HUES48 (cell line): ENCODE measurements at regions not wholly inside any gene's neighbourhood (a gene's known extent, or its start where the extent isn't known, plus 50 kb on each side); places are given as distances from the start of the nearest gene placed in this dataset.
"Not testable (repeated sequence)": the region's sequence is repeated elsewhere in the genome, so short reads cannot be mapped to it uniquely, and the experiment has no call there.

Source experiments
- H3K27ac ChIP-seq: one replicate; pipeline ENCODE4 v1.7.0; 2013; ENCODE audit warnings: low read depth, low read length, inconsistent platforms
- H3K27me3 ChIP-seq: 2 replicates; pipeline ENCODE4 v1.6.1; 2013; ENCODE audit warnings: mild to moderate bottlenecking, low read length; ENCODE audit not compliant: control insufficient read depth, insufficient read depth
- H3K36me3 ChIP-seq: 2 replicates; pipeline ENCODE4 v1.6.1; 2013; ENCODE audit warnings: low read length; ENCODE audit not compliant: control insufficient read depth, insufficient read depth
- H3K4me1 ChIP-seq: 2 replicates; pipeline ENCODE4 v1.6.1; 2013; ENCODE audit warnings: mild to moderate bottlenecking, low read length; ENCODE audit not compliant: control insufficient read depth, insufficient read depth
- H3K4me3 ChIP-seq: 2 replicates; pipeline ENCODE4 v1.5.1; 2013; ENCODE audit warnings: mild to moderate bottlenecking, low read depth, low read length
- H3K9ac ChIP-seq: 2 replicates; pipeline ENCODE4 v1.6.1; 2013; ENCODE audit warnings: mild to moderate bottlenecking, low read depth, low read length, moderate library complexity
- H3K9me3 ChIP-seq: 2 replicates; pipeline ENCODE4 v1.6.1; 2013; ENCODE audit warnings: low read length; ENCODE audit not compliant: control insufficient read depth, insufficient read depth

DNA sequence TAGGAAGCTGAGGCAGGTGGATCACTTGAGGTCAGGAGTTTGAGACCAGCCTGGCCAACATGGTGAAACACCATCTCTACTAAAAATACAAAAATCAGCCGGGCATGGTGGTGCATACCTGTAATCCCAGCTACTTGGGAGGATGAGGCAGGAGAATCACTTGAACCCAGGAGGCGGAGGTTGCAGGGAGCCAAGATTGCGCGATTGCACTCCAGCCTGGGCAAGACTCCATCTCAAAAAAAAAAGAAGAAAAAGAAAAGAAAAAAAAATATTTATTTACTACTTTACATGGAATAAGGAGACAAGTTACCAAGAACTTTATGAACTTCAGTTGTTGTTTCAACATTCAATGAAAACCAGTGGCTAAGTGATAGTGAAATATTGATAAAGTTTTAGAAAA is 121.7 kb downstream of the ATOH1 start:
- H3K4me1 ChIP-seq: peaks cover 19% of the 10 kb centered on the region
- not testable (repeated sequence) for H3K9me3 ChIP-seq, H3K27me3 ChIP-seq, H3K9ac ChIP-seq, H3K36me3 ChIP-seq, H3K27ac ChIP-seq, H3K4me3 ChIP-seq

DNA sequence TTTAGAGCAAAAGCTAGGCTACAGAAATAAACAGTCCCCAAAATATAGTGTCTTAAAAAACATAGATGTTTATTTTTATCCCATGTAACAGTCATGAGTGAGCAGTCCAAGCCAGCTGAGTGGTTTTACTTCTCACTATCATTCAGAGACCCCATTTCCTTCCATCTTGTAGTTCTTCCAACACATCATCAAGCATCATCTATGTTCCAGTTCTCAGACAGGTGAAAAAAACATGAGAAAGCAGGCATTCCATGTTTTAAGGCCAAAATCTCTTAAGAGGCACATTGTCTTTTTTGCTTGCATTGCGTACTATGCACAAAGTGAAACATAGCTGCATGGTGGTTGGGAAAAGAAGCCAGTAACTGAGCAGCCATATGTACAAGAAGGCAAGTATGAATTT is 128.6 kb downstream of the ATOH1 start:
- Histone ChIP-seq H3K4me3 (no peak overlapping the region), H3K36me3 (no peaks in the 10 kb centered on the region), H3K4me1 (peaks cover 16% of the 10 kb centered on the region), H3K27me3 (no peaks in the 10 kb centered on the region), H3K27ac (no peak overlapping the region), H3K9ac (no peak overlapping the region), H3K9me3 (no peaks in the 10 kb centered on the region)

- H3K36me3 ChIP-seq: no peaks in the 10 kb centered on the region
- H3K27ac ChIP-seq: peak overlapping the region; percentile 14
Measured at GRCh38 chr4:93960450-93960849, 131.9 kb downstream of the ATOH1 start.

DNA sequence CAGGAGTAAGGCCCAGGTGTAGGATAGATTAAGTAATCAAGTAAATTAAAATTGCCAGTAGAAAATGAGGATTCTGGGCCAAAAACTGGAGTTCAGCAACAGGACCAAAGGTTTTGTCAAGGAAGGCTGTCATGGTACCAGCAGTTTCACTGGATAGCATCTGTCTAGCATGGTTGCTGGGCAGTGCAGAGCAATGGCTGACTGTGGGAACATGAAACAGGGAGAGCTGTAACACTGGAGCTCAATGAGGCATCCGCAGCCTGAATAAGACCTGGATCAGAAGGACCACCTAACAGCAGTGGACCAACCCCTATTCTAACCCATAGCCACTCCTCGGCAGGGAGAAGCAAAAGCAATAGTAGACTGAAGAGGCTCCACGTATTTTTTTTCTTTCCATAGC is 132.4 kb downstream of the ATOH1 start:
- peaks cover 16% of the 10 kb centered on the region for H3K4me1 ChIP-seq
- H3K9ac ChIP-seq: no peak overlapping the region
- H3K27me3 ChIP-seq: no peaks in the 10 kb centered on the region
- no peaks in the 10 kb centered on the region for H3K9me3 ChIP-seq
- no peak overlapping the region for H3K27ac ChIP-seq
- no peaks in the 10 kb centered on the region for H3K36me3 ChIP-seq
- H3K4me3 ChIP-seq: no peak overlapping the region

More at GRCh38 chr4:93960450-93960849, 131.9 kb downstream of the ATOH1 start:
- no peaks in the 10 kb centered on the region for H3K9me3 ChIP-seq
- H3K4me1 ChIP-seq: peaks cover 16% of the 10 kb centered on the region
- H3K27me3 ChIP-seq: no peaks in the 10 kb centered on the region
- no peak overlapping the region for H3K9ac ChIP-seq
- H3K4me3 ChIP-seq: no peak overlapping the region; the same call in 1 of the 2 replicates

DNA sequence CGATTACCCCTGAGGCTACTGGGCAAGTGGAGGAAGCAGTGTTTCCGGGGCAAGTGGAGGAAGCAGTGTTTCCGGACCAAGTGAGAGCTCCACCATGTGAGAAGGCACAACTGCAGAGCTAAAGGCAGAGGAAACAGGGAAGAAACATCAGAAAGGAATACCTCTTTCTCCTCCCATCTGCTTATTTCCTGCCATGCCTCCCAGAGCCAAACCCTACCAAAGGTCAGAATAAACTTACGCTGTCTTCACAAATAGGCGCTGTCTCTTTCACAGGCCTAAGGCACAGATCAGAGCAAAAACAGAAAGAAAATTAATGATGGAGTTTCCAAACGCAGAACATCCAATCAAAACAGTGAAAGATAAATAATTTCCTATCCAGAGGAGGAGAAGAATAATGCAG is 153.0 kb downstream of the ATOH1 start:
- Histone ChIP-seq H3K9me3 (no peaks in the 10 kb centered on the region), H3K27me3 (no peaks in the 10 kb centered on the region), H3K27ac (no peak overlapping the region), H3K9ac (no peak overlapping the region), H3K4me1 (no peaks in the 10 kb centered on the region), H3K4me3 (no peak overlapping the region), H3K36me3 (no peaks in the 10 kb centered on the region)

DNA sequence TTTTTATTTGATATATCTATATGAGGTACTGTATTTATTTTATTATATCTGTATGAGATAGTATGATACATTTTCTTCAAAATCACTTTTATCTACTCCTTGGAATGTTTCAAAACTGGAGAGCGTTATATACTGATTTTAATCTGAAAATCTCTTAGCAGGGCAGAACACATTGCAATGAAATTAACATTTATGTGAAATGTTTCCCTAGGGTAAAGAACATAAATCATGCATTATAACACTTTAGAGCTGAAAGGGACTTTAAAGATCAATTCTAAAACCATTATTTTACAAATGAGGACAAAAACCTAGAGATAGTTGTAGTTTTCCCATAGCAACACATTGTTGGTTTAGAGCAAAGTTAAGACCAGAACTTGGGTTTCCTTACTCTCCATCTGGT is 153.7 kb downstream of the ATOH1 start:
- Histone ChIP-seq H3K9me3 (no peaks in the 10 kb centered on the region), H3K27ac (no peak overlapping the region), H3K4me1 (no peaks in the 10 kb centered on the region), H3K36me3 (no peaks in the 10 kb centered on the region), H3K27me3 (no peaks in the 10 kb centered on the region), H3K4me3 (no peak overlapping the region), H3K9ac (no peak overlapping the region)

- H3K27me3 ChIP-seq: no peaks in the 10 kb centered on the region
- no peak overlapping the region for H3K9ac ChIP-seq
- no peaks in the 10 kb centered on the region for H3K9me3 ChIP-seq
- no peaks in the 10 kb centered on the region for H3K4me1 ChIP-seq
- H3K4me3 ChIP-seq: no peak overlapping the region
- H3K36me3 ChIP-seq: no peaks in the 10 kb centered on the region
- no peak overlapping the region for H3K27ac ChIP-seq
Measured at GRCh38 chr4:93983140-93983539, 154.6 kb downstream of the ATOH1 start.

DNA sequence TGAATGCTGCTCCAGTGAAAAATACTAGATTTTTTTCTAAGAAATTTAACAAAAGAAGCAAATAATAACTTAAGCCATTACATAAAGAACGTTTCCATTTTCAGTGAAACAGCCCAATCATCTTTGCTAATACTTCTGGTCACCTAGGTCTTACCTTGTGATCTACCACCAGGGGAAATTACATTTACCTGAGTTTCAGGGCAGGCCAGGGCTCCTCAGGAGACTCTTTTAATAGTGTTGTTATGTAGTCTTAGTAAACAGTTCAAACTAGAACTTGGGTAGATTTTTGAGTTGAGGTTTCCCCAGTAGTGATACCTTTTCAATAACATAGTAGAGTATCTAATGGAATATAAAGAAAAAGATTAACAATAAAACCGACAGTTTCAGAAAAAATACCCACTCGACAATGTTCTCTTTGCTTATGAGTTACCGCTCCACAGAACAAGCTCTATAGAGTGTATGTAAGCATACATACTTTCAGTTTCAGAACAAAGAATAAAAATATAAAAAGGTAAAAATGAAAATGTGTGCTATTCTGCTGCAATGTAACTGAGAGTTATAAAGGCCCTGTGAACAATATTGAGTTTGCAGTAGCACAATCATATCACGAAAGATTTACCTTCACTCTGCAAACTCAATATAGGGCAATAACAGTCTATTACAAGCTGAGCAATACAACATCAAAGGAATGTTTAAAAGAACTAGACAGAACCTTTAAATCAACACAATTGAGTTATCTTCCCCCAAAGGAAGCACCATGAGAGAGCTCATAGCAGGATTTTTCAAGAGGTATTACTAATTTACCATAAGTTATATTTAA is 165.8 kb downstream of the ATOH1 start:
- Histone ChIP-seq H3K4me1 (no peaks in the 10 kb centered on the region), H3K9ac (no peak overlapping the region), H3K27me3 (no peaks in the 10 kb centered on the region), H3K27ac (no peak overlapping the region), H3K9me3 (no peaks in the 10 kb centered on the region), H3K4me3 (no peak overlapping the region), H3K36me3 (no peaks in the 10 kb centered on the region)

DNA sequence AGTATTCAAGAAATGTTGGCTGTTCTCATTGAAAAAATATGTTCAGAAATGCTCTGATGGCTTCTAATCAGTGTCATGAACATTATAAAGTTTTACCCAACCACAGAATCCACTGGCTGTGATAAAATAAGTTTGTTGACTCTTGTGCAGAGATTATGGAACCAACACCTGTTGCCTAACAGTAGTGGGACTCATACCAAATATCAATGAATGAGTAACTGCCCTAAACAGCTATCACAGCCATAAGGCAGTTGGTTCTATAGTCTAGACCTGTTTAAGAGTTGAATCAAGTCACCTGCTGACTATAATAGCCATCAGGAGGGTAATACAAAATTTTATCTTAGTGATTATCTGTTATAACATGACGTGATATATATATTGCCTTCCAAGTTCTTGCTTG is 168.3 kb downstream of the ATOH1 start:
- Histone ChIP-seq H3K4me1 (no peaks in the 10 kb centered on the region), H3K27me3 (no peaks in the 10 kb centered on the region), H3K9me3 (no peaks in the 10 kb centered on the region), H3K4me3 (no peak overlapping the region), H3K27ac (no peak overlapping the region), H3K36me3 (no peaks in the 10 kb centered on the region), H3K9ac (no peak overlapping the region)

- Histone ChIP-seq H3K27ac (no peak overlapping the region), H3K27me3 (no peaks in the 10 kb centered on the region), H3K9ac (no peak overlapping the region), H3K9me3 (no peaks in the 10 kb centered on the region), H3K4me1 (no peaks in the 10 kb centered on the region), H3K4me3 (no peak overlapping the region), H3K36me3 (no peaks in the 10 kb centered on the region)
Measured at GRCh38 chr4:94000559-94000958, 172.0 kb downstream of the ATOH1 start.

DNA sequence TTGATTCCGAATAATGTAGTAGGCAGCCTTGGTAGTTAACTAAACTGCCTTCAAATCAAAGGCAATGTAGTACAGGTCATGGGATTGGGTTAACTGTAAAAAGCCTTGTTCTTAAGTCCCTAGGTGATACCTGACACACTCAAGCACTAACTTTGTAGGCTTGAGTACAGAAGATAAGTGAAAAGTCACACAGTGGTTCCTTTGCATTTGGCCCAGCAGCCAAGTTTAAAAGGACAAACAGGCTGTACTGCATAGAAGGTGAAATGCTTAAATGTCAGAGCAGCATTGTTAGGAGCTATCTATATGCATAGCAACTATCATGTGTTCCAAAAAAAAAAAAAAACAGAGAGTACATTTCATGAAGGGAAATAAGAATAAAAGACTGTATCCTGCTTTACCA is 178.4 kb downstream of the ATOH1 start:
- H3K9ac ChIP-seq: no peak overlapping the region
- H3K4me3 ChIP-seq: no peak overlapping the region
- no peaks in the 10 kb centered on the region for H3K9me3 ChIP-seq
- H3K27me3 ChIP-seq: no peaks in the 10 kb centered on the region
- H3K4me1 ChIP-seq: no peaks in the 10 kb centered on the region
- H3K27ac ChIP-seq: no peak overlapping the region
- no peaks in the 10 kb centered on the region for H3K36me3 ChIP-seq
